Fibroblast of skin of scalp (primary cell): ENCODE measurements at regions not wholly inside any gene's neighbourhood (a gene's known extent, or its start where the extent isn't known, plus 50 kb on each side); places are given as distances from the start of the nearest gene placed in this dataset.
"Not testable (repeated sequence)": the region's sequence is repeated elsewhere in the genome, so short reads cannot be mapped to it uniquely, and the experiment has no call there.

ENCODE experiments used
- DNase-seq: peaks from one replicate; pipeline ENCODE4 v3.0.0-alpha.2; 2013

GRCh38 chr6:15109338-15110090 is 136.4 kb upstream of the JARID2 start:
- no peak for DNase-seq

GRCh38 chr6:15110726-15111354 is 135.0 kb upstream of the JARID2 start:
- DNase-seq, result no peak

GRCh38 chr6:15111576-15111975 is 134.3 kb upstream of the JARID2 start:
- not testable (repeated sequence) for DNase-seq

- no peak for DNase-seq
Observed at GRCh38 chr6:15113587-15113986, 132.3 kb upstream of the JARID2 start.

DNA sequence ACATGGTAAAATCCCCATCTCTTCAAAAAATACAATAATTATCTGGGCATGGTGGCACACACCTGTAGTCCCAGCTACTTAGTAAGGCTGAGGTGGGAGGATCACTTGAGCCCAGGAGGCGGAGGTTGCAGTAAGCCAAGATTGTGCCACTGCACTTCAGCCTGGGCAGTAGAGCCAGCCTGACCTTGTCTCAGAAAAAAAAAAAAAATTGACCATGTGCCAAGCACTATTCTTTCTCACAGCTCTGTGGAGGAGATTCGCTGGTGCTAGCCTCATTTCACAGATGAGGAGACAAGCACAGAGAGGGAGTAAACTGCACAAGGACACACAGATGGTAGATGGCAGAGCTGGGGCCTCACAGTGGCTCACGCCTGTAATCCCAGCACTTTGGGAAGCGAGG is 131.8 kb upstream of the JARID2 start:
- DNase-seq, result no peak

DNA sequence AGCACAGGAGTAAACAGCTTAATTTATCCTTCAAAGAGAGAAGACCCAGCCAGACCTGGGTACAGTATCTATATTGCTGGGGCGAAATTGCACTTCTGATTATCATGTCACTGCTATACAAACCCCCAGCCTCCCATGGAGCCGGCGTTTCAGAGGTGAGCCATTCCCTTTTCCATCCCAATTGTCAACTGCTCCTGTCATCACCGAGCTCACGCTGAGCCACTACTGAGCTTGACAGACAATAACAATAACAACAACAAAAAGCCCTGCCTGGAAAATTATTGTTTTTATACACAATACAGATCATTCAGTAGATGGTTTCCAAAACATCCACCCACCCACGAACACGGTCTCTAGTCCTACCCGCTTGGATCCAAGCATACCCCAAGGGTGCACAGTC is 129.0 kb upstream of the JARID2 start:
- DNase-seq, result no peak

- DNase-seq, result no peak
Observed at GRCh38 chr6:15121443-15121842, 124.4 kb upstream of the JARID2 start.

- no peak for DNase-seq
Observed at GRCh38 chr6:15121977-15122550, 123.8 kb upstream of the JARID2 start.

- no peak for DNase-seq
Observed at GRCh38 chr6:15129887-15130286, 116.0 kb upstream of the JARID2 start.

DNA sequence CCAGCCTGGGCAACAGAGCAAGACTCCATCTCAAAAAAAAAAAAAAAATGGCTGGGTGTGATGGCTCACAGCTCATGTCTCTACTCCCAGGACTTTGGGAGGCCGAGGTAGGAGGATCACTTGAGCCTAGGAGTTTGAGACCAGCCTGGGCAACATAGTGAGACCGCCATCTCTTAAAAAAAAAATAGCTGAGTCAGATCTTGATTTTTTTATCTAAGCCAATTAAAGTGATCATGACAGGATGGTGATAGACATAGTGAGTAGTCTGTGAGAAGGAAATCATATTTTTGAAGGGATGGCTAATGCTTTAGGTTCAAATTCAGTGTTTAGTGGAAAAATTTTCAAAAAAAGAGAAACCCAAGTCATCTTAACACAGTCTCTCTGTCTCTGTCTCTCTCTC is 114.6 kb upstream of the JARID2 start:
- DNase-seq, result no peak

GRCh38 chr6:15131651-15132061 is 114.2 kb upstream of the JARID2 start:
- DNase-seq, result no peak

- no peak for DNase-seq
Observed at GRCh38 chr6:15132167-15132566, 113.7 kb upstream of the JARID2 start.

GRCh38 chr6:15132854-15133670 is 112.8 kb upstream of the JARID2 start:
- DNase-seq, result peak; percentile 70

DNA sequence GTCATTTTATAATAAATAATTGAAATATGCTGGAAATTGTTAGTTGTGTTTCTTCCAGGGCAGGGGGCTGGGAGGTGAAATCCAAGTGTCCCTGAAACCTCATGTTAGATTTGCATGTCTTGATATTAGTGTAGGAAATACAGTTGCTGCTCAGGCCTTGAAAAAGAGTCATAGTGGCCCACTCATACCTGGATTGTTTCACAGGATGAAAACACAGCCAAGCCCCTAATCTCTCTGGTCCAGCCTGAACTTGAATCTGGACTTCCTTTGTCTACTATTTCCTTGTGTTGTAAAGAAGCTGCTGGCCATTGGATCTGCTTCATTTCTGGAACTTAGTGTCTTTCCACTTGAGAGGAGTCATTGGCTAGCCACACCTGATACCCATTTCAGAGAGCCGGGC is 108.8 kb upstream of the JARID2 start:
- DNase-seq, result no peak

DNA sequence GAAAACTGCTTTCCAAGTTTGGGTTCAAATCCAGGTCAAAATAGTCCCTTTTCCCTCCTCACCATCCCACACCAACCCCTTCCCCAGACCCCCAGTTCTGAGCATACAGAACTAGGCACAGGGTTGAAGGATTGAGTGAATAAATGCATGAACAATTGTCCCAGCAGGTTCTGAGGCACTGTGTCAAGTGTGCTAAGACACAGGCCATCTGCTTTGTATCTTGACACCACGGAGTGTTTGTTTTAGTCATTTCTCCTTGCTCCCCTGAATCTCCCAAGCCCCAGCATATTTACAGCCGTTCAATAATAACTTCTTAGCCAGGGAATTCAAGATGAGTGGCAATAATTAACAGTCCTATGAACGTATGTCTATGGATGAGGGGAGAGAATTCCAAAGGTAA is 102.8 kb upstream of the JARID2 start:
- no peak for DNase-seq

DNA sequence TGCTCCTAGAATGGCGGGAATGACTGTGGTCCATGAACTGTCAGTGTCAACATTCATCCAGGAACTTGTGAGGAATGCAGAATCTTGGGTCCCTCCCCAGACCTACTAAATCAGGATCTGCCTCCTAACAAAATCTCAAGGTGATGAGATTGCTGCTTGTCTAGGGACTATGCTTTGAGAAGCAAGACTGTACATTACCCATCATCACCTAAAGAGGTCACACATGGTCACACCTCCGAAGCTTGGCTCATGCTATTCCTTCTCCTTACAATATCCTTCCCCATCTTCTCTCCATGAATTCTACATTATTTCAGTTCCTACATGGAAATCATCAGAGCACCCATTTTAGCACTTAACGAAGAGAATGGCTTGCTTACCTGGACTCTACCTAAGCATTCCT is 102.3 kb upstream of the JARID2 start:
- no peak for DNase-seq

DNA sequence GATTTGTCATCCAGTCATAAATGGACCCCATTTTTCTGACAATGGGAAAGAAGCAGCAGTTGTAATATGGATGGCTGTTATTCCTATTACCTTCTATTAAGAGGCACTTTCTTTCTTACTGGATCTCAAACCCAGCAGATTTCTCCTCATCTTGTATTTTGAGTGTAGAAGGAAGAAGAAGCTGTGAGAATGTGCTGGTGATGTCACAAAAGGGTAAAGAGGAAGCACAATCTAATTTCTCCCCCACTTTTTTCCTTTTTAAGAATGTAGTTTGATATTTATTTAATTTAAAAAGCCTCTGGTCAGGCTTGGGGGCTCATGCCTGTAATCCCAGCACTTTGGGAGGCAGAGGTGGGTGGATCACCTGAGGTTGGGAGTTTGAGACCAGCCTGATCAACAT is 100.0 kb upstream of the JARID2 start:
- DNase-seq, result no peak

GRCh38 chr6:15147827-15148226 is 98.0 kb upstream of the JARID2 start:
- DNase-seq, result no peak

DNA sequence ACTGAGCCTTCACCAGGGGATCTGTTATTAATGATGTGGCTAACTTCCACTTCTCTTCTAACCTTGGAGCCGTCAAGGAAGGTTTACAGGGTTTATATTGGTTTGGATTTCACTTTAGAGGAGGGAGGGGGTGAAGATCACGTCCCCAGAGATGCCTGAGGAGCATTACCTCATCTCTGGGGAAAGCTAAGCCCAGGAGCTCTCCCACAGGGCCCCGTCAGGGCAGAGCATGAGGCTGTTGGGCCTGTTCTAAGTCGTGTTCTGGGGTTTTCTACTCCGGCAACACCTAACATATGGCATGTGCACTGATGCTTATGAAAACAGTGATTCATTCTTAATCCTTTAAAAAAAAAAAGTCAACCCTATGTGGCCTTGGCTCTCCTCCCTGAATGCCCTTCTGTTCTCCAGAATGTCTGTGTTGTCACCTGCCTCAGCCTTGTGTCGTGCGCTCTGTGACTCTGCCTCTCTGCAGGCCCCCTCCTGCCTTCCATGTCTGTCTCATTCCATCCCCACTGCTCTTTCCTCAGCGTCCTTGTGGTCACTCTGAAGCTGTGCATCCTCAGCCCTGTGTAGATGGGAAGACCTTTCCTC is 97.4 kb upstream of the JARID2 start:
- DNase-seq, result peak; percentile 77

DNA sequence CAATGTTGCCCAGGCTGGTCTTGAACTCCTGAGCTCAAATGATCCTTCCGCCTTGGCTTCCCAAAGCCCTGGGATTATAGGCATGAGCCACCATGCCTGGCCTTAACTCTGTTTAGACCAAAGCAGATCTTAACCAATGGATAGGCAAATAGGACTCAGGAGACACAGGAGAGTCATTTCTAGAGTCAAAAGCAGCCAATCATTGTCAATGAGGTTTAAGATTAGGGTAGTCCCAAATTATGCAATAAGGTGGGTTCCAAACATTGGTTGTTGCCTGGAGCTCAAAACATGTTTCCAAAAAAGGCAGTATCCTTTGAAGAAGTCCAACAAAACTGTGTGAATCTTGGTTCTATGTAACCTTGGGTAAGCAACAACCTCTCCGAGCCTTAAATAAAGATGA is 95.7 kb upstream of the JARID2 start:
- DNase-seq, result no peak

GRCh38 chr6:15152700-15153099 is 93.2 kb upstream of the JARID2 start:
- DNase-seq, result no peak

DNA sequence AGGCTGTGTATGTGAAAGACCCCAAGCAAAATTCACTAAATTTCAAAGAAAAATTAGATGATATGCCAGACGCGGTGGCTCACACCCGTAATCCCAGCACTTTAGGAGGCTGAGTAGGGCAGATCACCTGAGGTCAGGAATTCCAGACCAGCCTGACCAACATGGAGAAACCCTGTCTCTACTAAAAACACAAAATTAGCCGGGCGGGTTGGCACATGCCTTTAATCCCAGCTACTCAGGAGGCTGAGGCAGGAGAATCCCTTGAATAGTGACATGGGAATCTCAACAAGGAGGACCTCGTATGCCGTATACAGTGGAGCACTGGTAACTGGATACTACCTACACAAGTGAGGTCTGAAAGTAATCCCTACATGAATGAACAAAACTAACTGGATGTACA is 92.7 kb upstream of the JARID2 start:
- DNase-seq, result no peak

DNA sequence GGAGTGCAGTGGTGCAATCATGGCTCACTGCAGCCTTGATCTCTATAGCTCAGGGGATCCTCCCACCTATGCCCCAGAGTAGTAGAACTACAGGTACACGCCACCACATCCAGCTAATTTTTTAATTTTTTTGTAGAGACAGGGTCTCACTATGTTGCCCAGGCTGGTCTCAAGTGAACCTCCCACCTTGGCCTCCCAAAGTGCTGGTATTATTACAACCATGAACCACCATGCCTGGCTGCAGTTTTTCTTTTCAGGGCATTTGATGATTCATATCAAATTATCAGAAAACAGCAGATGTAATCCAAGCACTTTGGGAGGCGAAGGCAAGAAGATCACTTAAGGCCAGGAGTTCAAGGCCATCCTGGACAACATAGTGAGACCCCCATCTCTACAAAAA is 88.4 kb upstream of the JARID2 start:
- no peak for DNase-seq
